ENCODE measurements at regions not wholly inside any gene's neighbourhood (a gene's known extent, or its start where the extent isn't known, plus 50 kb on each side); places are given as distances from the start of the nearest gene placed in this dataset.

GRCh38 chr17:34717092-34717491 lies 137.7 kb downstream of the TMEM132E start:
- intact Hi-C loops (cut with micrococcal nuclease) = no loop called here
- H3K27me3 Mint-ChIP-seq (ENCODE audit: low read depth in 3 of 3) = peaks cover 3 to 4% (median 4%) of the 10 kb centered on the region in 3 donors
- H3K36me3 ChIP-seq (replicated peaks in 1 of 2; ENCODE audit: control insufficient read depth in 1 of 2, insufficient read depth in 2 of 2, low read length in 2 of 2) = no peaks in the 10 kb centered on the region
- no peak overlapping the region for H3K4me3 Mint-ChIP-seq
- no peak overlapping the region for H3K27ac Mint-ChIP-seq
- TF ChIP-seq, protein P1, sequence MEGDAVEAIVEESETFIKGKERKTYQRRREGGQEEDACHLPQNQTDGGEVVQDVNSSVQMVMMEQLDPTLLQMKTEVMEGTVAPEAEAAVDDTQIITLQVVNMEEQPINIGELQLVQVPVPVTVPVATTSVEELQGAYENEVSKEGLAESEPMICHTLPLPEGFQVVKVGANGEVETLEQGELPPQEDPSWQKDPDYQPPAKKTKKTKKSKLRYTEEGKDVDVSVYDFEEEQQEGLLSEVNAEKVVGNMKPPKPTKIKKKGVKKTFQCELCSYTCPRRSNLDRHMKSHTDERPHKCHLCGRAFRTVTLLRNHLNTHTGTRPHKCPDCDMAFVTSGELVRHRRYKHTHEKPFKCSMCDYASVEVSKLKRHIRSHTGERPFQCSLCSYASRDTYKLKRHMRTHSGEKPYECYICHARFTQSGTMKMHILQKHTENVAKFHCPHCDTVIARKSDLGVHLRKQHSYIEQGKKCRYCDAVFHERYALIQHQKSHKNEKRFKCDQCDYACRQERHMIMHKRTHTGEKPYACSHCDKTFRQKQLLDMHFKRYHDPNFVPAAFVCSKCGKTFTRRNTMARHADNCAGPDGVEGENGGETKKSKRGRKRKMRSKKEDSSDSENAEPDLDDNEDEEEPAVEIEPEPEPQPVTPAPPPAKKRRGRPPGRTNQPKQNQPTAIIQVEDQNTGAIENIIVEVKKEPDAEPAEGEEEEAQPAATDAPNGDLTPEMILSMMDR (IDR thresholded peaks at IDR 0.05) = no peak
- H3K27ac ChIP-seq (ENCODE audit: low read depth in 1 of 2, low read length in 2 of 2) = no peak overlapping the region
- no peaks in the 10 kb centered on the region for H3K36me3 Mint-ChIP-seq
- no peak overlapping the region for H3K9ac ChIP-seq (ENCODE audit: insufficient read depth, low read length, poor library complexity, severe bottlenecking)
- H3K27me3 ChIP-seq (ENCODE audit: control insufficient read depth in 2 of 2, insufficient read depth in 2 of 2, low read length in 2 of 2) = no peaks in the 10 kb centered on the region
- no peaks in the 10 kb centered on the region for H3K79me2 ChIP-seq (ENCODE audit: insufficient read depth, low read length)
- H3K4me1 Mint-ChIP-seq = no peaks in the 10 kb centered on the region
- WGBS (ENCODE audit: insufficient coverage) = 96% methylated on average over 3 of the region's 3 CpGs
- peaks cover 0 to 4% (median 0%) of the 10 kb centered on the region in 7 donors for H3K9me3 Mint-ChIP-seq
- no peaks in the 10 kb centered on the region for H4K20me1 ChIP-seq (ENCODE audit: insufficient read depth, low read length)
- no peak overlapping the region for H3K4me2 ChIP-seq (replicated peaks; ENCODE audit: extremely low read depth, low read length, poor library complexity, severe bottlenecking)
- no peak overlapping the region for H2AFZ ChIP-seq (ENCODE audit: insufficient read depth, low read depth, low read length, poor library complexity, severe bottlenecking)
- no peaks in the 10 kb centered on the region for H3K4me1 ChIP-seq (ENCODE audit: control insufficient read depth in 1 of 2, insufficient read depth in 2 of 2, low read length in 2 of 2)
- DNase-seq = no peak
- no peak overlapping the region for H3K4me3 ChIP-seq (replicated peaks in 1 of 3; ENCODE audit: low read depth in 2 of 3, low read length in 3 of 3)
- no peaks in the 10 kb centered on the region for H3K9me3 ChIP-seq (replicated peaks in 1 of 2; ENCODE audit: control insufficient read depth in 1 of 2, insufficient read depth in 1 of 2, low read length in 2 of 2)

DNA sequence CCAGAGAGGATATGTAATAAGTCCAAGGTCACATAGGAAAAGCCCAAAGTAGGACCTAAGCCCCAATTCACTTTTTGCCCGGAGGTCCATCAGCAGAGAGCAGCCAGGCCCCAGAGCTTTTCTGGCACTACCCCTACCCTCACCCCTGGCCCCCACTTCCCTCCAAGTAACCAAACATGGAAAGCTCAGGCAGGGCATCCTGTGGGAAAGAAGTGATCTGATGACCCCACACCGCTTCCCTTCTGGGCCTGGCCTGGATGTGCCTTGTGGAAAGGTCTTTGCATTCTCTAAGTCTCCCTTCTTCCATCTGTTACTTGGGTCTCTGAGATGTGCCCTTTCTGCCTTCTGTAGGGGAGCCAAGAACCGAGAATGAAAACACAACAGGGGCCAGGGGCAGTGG lies 136.9 kb downstream of the TMEM132E start:
- H3K9ac ChIP-seq (ENCODE audit: insufficient read depth, low read length, poor library complexity, severe bottlenecking) = no peak overlapping the region
- Mint-ChIP-seq H3K27ac (no peak overlapping the region), H3K4me3 (no peak overlapping the region), H3K4me1 (no peaks in the 10 kb centered on the region), H3K9me3 (peaks cover 0 to 4% (median 0%) of the 10 kb centered on the region in 7 donors), H3K27me3 (ENCODE audit: low read depth in 3 of 3) (peaks cover 4 to 7% (median 4%) of the 10 kb centered on the region in 3 donors), H3K36me3 (no peaks in the 10 kb centered on the region)
- H3K4me2 ChIP-seq (replicated peaks; ENCODE audit: extremely low read depth, low read length, poor library complexity, severe bottlenecking) = no peak overlapping the region
- no peaks in the 10 kb centered on the region for H3K27me3 ChIP-seq (ENCODE audit: control insufficient read depth in 2 of 2, insufficient read depth in 2 of 2, low read length in 2 of 2)
- no peak overlapping the region for H3K27ac ChIP-seq (ENCODE audit: low read depth in 1 of 2, low read length in 2 of 2)
- 79% methylated on average over 2 of the region's 3 CpGs for WGBS (ENCODE audit: insufficient coverage)
- H3K36me3 ChIP-seq (replicated peaks in 1 of 2; ENCODE audit: control insufficient read depth in 1 of 2, insufficient read depth in 2 of 2, low read length in 2 of 2) = no peaks in the 10 kb centered on the region
- H3K79me2 ChIP-seq (ENCODE audit: insufficient read depth, low read length) = no peaks in the 10 kb centered on the region
- DNase-seq = no peak
- TF ChIP-seq, protein P1 (IDR thresholded peaks at IDR 0.05) = no peak
- no peaks in the 10 kb centered on the region for H3K4me1 ChIP-seq (ENCODE audit: control insufficient read depth in 1 of 2, insufficient read depth in 2 of 2, low read length in 2 of 2)
- no peak overlapping the region for H3K4me3 ChIP-seq (replicated peaks in 1 of 3; ENCODE audit: low read depth in 2 of 3, low read length in 3 of 3)
- no peak overlapping the region for H2AFZ ChIP-seq (ENCODE audit: insufficient read depth, low read depth, low read length, poor library complexity, severe bottlenecking)
- intact Hi-C loops (cut with micrococcal nuclease) = no loop called here
- H4K20me1 ChIP-seq (ENCODE audit: insufficient read depth, low read length) = no peaks in the 10 kb centered on the region
- H3K9me3 ChIP-seq (replicated peaks in 1 of 2; ENCODE audit: control insufficient read depth in 1 of 2, insufficient read depth in 1 of 2, low read length in 2 of 2) = no peaks in the 10 kb centered on the region
